Hematopoietic multipotent progenitor cell treated with erythropoietin and hydrocortisone succinate and interleukin-3 and kit ligand, for 15 days (in vitro differentiated cells): ENCODE measurements at regions not wholly inside any gene's neighbourhood (a gene's known extent, or its start where the extent isn't known, plus 50 kb on each side); places are given as distances from the start of the nearest gene placed in this dataset.
"Not testable (repeated sequence)": the region's sequence is repeated elsewhere in the genome, so short reads cannot be mapped to it uniquely, and the experiment has no call there.

Experiments used
- DNase-seq: peaks from one replicate; pipeline ENCODE4 v3.0.0-alpha.2; 2015; ENCODE audit warnings: low spot score

GRCh38 chr11:38011496-38011895, 1413.5 kb upstream of the RAG2 start:
- no peak for DNase-seq

GRCh38 chr11:38009932-38010331, 1411.9 kb upstream of the RAG2 start:
- DNase-seq, result no peak

GRCh38 chr11:38006466-38006865, 1408.4 kb upstream of the RAG2 start:
- no peak for DNase-seq

DNA sequence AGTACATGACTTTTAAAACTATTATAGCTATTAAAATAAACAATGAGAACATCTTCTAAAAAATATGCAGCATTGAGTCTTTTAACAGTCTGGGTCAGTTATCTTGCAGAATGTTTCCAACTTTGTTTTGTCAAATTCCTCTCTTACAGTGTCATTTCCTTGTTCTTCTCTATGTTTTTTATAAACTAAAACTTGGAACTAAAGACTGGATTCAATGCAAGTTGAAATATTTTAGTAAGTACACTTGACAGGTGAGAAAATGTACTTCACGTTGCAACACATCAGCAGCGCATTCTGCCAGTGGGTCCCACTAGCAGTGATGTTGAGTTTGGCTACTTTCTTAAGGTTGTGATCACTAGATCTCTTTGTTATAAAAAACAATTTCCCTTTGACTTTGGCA, 1407.6 kb upstream of the RAG2 start:
- no peak for DNase-seq

DNA sequence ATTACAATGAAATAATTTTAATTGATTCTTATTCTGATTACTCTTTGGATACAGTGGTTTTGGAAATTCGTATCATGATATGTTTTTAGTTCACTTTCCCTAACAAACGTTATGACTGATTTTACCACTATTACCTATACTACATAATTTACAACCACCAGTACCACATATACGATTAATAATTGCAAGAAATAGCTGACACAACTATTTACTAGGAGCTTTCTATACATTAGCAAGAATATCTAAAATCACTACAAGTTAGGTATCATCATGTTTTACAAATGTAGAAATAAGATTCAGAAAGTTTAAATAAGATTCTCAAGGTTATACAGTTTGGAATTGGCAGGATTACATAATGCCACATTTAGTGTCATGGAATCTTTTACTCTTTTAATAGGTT, 1401.1 kb upstream of the RAG2 start:
- DNase-seq, result no peak

GRCh38 chr11:37995886-37996285, 1397.8 kb upstream of the RAG2 start:
- DNase-seq, result no peak

DNA sequence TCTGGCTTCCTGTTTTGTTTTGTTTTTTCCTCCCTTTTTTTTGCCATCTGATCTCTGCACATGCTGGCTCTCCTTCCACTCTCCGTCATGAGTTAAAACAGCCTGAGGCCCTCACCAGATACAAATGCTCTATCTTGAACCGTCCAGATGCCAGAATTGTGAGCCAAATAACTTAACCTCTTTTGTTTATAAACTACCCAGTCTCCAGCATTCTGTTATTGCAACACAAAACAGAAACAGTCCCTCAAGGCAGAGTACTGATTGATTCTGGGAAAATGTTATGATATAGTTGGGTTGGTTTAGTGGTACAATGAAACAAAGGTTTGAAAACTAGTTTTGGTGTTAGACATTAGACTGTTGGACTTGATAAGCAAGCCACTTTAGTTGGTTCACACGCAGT, 1390.0 kb upstream of the RAG2 start:
- no peak for DNase-seq

DNA sequence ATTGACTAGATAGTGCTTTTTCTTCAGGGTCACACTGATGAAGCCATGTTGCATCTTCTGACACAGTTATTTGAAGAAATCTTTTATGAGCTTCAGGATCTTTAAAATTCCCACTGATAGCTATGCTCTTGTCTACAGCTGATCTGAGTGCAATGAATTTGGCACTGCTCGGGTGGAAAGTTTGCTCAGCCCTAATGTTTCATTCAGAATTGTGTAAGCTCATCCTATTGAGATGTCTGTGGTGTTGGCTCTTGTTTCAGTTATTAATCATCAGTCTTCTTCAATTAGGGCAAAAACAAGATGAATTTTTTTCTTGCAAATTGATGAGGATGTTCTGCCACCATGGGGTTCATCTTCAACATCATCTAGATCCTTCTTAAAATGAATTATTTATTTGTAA, 1387.0 kb upstream of the RAG2 start:
- no peak for DNase-seq

DNA sequence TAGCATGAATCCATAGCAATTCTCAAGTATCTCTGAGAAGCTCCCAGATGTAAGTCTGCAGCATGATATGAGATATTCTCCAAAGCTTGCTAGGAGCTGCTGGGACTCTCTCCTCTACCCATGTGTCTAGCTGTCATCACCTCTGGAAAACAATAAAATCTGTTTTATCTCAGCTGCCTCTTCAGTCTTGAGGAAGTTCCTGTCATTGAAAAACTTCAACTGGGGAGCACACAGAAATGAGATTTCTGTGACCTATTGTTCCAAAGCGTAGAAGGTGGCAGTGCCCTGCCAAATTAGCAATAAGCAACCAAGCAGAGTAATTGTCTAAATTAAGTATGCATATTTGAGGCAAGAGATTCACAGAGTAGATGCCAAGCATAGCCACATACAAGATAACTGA, 1380.6 kb upstream of the RAG2 start:
- no peak for DNase-seq

GRCh38 chr11:37973941-37974340, 1375.9 kb upstream of the RAG2 start:
- DNase-seq, result no peak

- DNase-seq, result no peak
These were observed 1374.7 kb upstream of the RAG2 start for GRCh38 chr11:37972691-37973090.

GRCh38 chr11:37969336-37969735, 1371.3 kb upstream of the RAG2 start:
- DNase-seq, result not testable (repeated sequence)

DNA sequence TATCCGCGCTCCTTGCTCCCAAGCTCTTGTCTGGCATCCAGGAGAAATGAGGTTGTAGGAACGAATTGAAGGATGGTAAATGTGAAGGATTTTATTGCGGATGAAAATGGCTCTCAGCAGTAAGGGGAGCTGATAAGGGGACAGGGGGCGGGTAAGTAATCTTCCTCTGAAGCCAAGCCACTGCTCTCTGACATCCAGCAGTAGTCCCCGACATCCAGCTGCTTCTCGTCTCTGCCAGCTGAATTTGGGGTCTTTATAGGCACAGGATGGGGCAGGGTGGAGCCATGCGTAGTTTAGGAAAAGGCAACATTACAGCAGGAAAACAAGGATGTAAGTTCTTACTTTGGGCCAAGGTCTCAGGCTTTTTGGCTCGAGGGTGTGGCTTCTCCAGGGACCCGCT, 1370.1 kb upstream of the RAG2 start:
- DNase-seq, result no peak

DNA sequence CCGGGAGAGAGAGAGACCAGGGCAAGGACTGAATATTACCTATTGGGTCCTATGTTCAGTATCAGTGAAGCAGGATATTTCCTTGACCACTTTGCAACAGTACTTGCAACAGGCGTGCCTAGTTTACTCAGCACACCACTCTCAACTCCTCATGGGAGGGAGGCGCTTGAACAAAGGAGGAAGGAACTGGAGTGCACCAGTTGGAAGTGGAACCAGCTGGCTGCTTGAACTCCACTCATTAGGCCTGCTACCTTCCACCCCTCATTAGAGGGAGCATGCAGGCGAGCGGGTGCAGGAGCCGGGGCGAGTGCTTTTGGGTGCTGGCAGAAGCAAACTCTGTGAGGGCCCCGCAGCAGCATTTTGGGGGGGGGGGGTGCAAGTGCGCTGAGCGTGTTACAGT, 1369.6 kb upstream of the RAG2 start:
- DNase-seq, result no peak

DNA sequence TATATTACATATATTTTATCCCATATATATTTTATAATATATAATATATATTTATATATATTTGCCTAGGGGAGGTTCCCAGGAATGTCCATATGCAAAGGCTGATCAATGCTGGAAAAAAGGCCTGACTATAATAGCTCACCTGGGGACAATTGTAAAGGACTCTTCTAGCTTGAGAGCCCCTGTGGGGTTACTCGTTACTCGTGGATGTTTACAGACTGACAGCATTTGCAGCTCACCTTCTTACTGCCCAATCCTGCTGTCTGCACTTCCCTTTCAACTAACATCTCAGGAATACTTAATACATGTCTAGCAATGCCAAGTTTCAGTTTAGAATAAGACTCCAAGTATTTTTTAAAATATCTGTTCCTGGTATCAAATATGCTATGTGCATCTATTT, 1365.4 kb upstream of the RAG2 start:
- no peak for DNase-seq

- DNase-seq, result no peak
These were observed 1359.7 kb upstream of the RAG2 start for GRCh38 chr11:37957717-37958116.

- no peak for DNase-seq
These were observed 1354.0 kb upstream of the RAG2 start for GRCh38 chr11:37951996-37952395.

DNA sequence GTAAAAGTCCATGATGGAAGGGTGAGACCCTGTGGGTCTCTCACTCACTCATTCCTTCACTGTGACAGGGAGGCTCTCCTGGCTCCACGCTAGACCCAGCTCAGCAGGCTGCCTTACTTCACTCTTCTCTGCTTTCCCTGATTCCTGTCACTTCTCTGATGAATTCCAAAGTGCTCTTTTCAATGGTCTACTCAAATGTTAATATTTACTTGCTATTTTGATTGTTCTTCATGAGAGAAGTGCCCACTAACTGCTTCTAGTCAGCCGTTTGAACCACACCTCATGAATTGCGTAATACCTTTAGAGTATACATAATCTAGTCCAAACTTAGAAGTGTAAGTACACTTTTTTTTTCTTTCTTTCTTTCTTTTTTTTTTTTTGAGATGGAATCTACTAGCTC, 1350.2 kb upstream of the RAG2 start:
- DNase-seq, result no peak

DNA sequence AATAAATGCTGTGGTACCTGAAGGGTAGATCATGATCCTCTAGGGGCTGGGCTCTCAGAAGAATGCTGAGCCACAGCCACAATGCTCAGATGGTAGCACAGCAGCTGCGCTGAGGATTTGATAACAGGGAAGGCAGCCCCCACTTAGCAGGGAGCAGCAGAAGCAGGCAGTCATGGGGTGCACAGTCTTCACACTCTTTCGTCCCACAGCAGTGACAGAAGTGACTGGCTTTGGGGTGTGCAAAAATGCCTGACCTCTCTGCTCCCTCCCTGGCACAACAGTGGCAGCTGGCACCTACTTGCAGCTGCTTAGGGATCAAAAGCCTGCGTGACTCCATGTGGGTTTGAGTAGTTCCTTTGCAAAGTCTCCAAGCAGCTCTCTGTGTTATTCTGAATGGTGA, 1349.8 kb upstream of the RAG2 start:
- DNase-seq, result no peak

GRCh38 chr11:37946155-37946766, 1348.2 kb upstream of the RAG2 start:
- peak; percentile 13 for DNase-seq

DNA sequence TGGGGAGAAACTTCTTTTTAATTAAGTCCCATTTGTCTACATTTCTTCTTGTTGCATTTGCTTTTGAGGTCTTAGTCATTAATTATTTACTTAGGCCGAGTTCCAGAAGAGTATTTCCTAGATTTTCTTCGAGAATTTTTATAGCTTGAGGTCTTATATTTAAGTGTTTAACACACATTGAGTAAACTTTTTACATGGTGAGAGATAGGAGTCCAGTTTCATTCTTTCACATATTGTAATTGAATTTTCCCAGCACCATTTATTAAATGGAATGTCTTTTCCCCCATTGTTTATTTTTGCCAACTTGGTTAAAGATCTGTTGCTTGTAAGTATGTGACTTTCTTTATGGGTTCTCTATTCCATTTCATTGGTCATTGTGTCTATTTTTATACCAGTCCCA, 1344.0 kb upstream of the RAG2 start:
- no peak for DNase-seq

- DNase-seq, result no peak
These were observed 1331.1 kb upstream of the RAG2 start for GRCh38 chr11:37929100-37929653.

- DNase-seq, result no peak
These were observed 1328.7 kb upstream of the RAG2 start for GRCh38 chr11:37926772-37927171.

DNA sequence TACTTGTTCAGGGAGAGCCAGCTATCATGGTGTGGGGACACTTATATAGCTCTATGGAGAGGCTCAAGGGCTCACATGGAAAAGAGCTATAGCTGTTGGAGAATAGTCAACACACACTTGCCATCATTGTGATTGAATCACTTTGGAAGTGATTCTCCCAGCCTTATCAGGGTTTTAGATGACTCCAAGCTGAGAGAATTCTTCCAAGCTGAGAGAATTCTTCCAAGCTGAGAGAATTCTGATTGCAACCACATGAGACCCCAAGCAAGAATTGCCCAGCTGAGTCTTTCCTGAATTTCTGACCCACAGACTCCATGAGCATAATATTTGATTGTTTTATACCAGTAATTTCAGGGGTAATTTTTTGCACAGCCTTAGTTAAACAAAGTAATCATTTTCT, 1318.3 kb upstream of the RAG2 start:
- DNase-seq, result no peak

DNA sequence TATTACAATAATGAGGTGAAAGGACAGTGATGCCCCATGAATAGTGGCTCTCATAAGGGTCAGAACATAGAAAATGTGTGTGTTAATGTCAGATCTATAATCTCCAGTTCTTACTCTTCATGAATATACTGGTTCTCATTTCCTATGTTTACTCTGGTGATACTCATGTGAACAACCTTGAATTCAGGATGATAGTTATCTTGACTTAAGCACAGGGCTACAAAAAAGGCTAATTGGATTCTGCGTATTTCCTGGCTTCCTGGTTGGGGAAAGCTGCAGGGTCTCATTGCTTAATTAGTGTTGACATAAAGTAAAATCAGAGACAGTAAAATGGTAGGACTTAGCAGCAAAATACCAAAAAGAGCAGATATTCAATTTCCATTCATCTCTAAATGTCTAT, 1316.8 kb upstream of the RAG2 start:
- DNase-seq, result no peak
